Endothelial cell of umbilical vein (primary cell): ENCODE measurements at regions not wholly inside any gene's neighbourhood (a gene's known extent, or its start where the extent isn't known, plus 50 kb on each side); places are given as distances from the start of the nearest gene placed in this dataset.

Experiments used
- BruUV-seq: library from RNA; stranded (reverse); fragments of 400-500 nt; replicated peaks from 2 replicates; lab custom pipeline; 2021; lab: Mats Ljungman, UMichigan
- CTCF ChIA-PET: fragments of 300-600, 350-600 bp; sonication (Branson Sonifier 250); formaldehyde crosslinking; loops from one replicate; lab custom pipeline; 2021; ENCODE audit warnings: antibody characterized with exemption, inconsistent platforms; lab: Charles Lee
- POLR2A ChIA-PET: fragments of 300-600, 350-600 bp; sonication (Branson Sonifier 250); formaldehyde crosslinking; loops from one replicate; lab custom pipeline; 2021; ENCODE audit warnings: antibody characterized with exemption, inconsistent platforms; lab: Charles Lee
- DNase-seq: peaks from one replicate; pipeline ENCODE4 v3.0.0-alpha.2; 2011; ENCODE audit warnings: low read depth, low spot score
- FAIRE-seq: peaks from 2 replicates; lab custom pipeline; 2011; peaks lifted over from hg19 to GRCh38; lab: Jason Lieb, UNC
- H2AFZ ChIP-seq: 2 replicates; pipeline ENCODE4 v1.6.0; 2012; ENCODE audit warnings: low read depth, low read length, control low read depth, inconsistent platforms
- H3K27ac ChIP-seq: 2 replicates; pipeline ENCODE4 v1.5.1; 2011; ENCODE audit warnings: low read depth, mild to moderate bottlenecking, control low read depth, low read length, moderate library complexity; ENCODE audit not compliant: insufficient read depth
- H3K27me3 ChIP-seq, 2 experiments: 2 replicates each; pipeline versions ENCODE4 v1.6.0 to v1.6.1; 2011; ENCODE audit warnings: low read length in 2 of 2, mixed read lengths in 1 of 2; ENCODE audit not compliant: control insufficient read depth in 2 of 2, insufficient read depth in 2 of 2
- H3K36me3 ChIP-seq, 2 experiments: 2 replicates in 1 of 2; 3 replicates in 1 of 2; pipeline ENCODE4 v1.5.1; 2011; ENCODE audit warnings: low read length in 2 of 2, mild to moderate bottlenecking in 1 of 2, moderate library complexity in 1 of 2; ENCODE audit not compliant: control insufficient read depth in 2 of 2, insufficient read depth in 2 of 2; ENCODE audit errors: extremely low read depth in 1 of 2
- H3K4me1 ChIP-seq: 3 replicates; pipeline ENCODE4 v1.5.1; 2011; ENCODE audit warnings: mild to moderate bottlenecking, low read length; ENCODE audit not compliant: control insufficient read depth, insufficient read depth; ENCODE audit errors: extremely low read depth
- H3K4me2 ChIP-seq: 2 replicates; pipeline ENCODE4 v1.6.1; 2011; ENCODE audit warnings: low read length, control low read depth, mixed read lengths; ENCODE audit not compliant: insufficient read depth
- H3K4me3 ChIP-seq, 3 experiments: fragments of 200-600 bp in 1 of 3; sonication (generic), shearing (Covaris generic) in 1 of 3; replicated peaks in 1 of 3; 2 replicates each; pipeline ENCODE4 v1.5.1; 2011 to 2016; ENCODE audit warnings: control low read depth in 3 of 3, low read length in 3 of 3, mild to moderate bottlenecking in 2 of 3, inconsistent platforms in 1 of 3, low read depth in 1 of 3, moderate library complexity in 1 of 3; ENCODE audit not compliant: insufficient read depth in 1 of 3
- H3K79me2 ChIP-seq: 2 replicates; pipeline ENCODE4 v1.6.0; 2012; ENCODE audit warnings: low read length, inconsistent platforms; ENCODE audit not compliant: control insufficient read depth, insufficient read depth
- H3K9ac ChIP-seq: replicated peaks from 2 replicates; pipeline ENCODE3; 2011; ENCODE audit warnings: low read length, control low read depth; ENCODE audit not compliant: insufficient read depth; ENCODE audit errors: extremely low read depth
- H3K9me1 ChIP-seq: replicated peaks from 3 replicates; pipeline ENCODE4 v1.6.0; 2011; ENCODE audit warnings: mild to moderate bottlenecking, low read length; ENCODE audit not compliant: control insufficient read depth, insufficient read depth; ENCODE audit errors: extremely low read depth
- H3K9me3 ChIP-seq: replicated peaks from 2 replicates; pipeline ENCODE4 v1.5.1; 2012; ENCODE audit warnings: low read length, inconsistent platforms; ENCODE audit not compliant: control insufficient read depth, insufficient read depth
- H4K20me1 ChIP-seq: replicated peaks from 2 replicates; pipeline ENCODE3; 2011; ENCODE audit warnings: mild to moderate bottlenecking, low read length; ENCODE audit not compliant: control insufficient read depth, insufficient read depth; ENCODE audit errors: extremely low read depth
- EZH2 ChIP-seq: IDR thresholded peaks from 2 replicates; pipeline ENCODE4 v1.6.1; 2012; ENCODE audit warnings: borderline replicate concordance, low read depth, mild to moderate bottlenecking, moderate library complexity, low read length, inconsistent platforms; ENCODE audit not compliant: severe bottlenecking
- FOS ChIP-seq: IDR thresholded peaks from 2 replicates; pipeline ENCODE4 v1.6.1; 2011; ENCODE audit warnings: mild to moderate bottlenecking, low read length, moderate library complexity, borderline replicate concordance; ENCODE audit not compliant: insufficient read depth
- GATA2 ChIP-seq: IDR thresholded peaks from 2 replicates; pipeline ENCODE4 v1.7.0; 2011; ENCODE audit warnings: low read depth, mild to moderate bottlenecking, moderate library complexity, mixed read lengths, low read length; ENCODE audit not compliant: insufficient read length, insufficient read depth
- JUN ChIP-seq: IDR thresholded peaks from 2 replicates; pipeline ENCODE4 v1.6.1; 2011; ENCODE audit warnings: borderline replicate concordance, low read depth; ENCODE audit not compliant: insufficient read length, insufficient read depth
- MAX ChIP-seq: IDR thresholded peaks from 2 replicates; pipeline ENCODE4 v1.6.1; 2011; ENCODE audit not compliant: insufficient read depth, insufficient read length
- MYC ChIP-seq: IDR thresholded peaks from one replicate; pipeline ENCODE4 v1.6.1; 2011; ENCODE audit warnings: mild to moderate bottlenecking, low read depth, low read length
- POLR2A ChIP-seq: IDR thresholded peaks from 2 replicates; pipeline ENCODE4 v1.6.1; 2012; ENCODE audit warnings: low read depth, mild to moderate bottlenecking, control low read depth, low read length
- POLR2AphosphoS5 ChIP-seq: IDR thresholded peaks from 2 replicates; pipeline ENCODE4 v1.6.1; 2012; ENCODE audit warnings: low read depth, mild to moderate bottlenecking, control low read depth, low read length, moderate library complexity; ENCODE audit not compliant: insufficient read depth
- dilution Hi-C: fragments of 300-500 bp; cut with MboI; formaldehyde crosslinking; loops from one replicate; pipeline ENCODE4 v1.15.0; 2019; ENCODE audit warnings: low sequenced_read_pairs; ENCODE audit not compliant: extremely low pct_ligation_motif_present
- intact Hi-C: fragments of 100-400 bp; cut with micrococcal nuclease; formaldehyde crosslinking; loops from one replicate; pipeline ENCODE4 v1.10.0; 2022
- TF ChIP-seq, protein P1 (sequence below), 2 donors: IDR thresholded peaks; 1 replicate in 1 of 2; 2 replicates in 1 of 2; pipeline ENCODE4 v1.5.1; 2011; ENCODE audit warnings: low read length in 2 of 2, mild to moderate bottlenecking in 2 of 2, moderate library complexity in 2 of 2, control low read depth in 1 of 2, inconsistent platforms in 1 of 2, low read depth in 1 of 2; ENCODE audit not compliant: insufficient read depth in 1 of 2; ENCODE audit errors: extremely low read depth in 1 of 2

GRCh38 chr12:59294221-59294620 lies 301.6 kb upstream of the SLC16A7 start:
- no peak overlapping the region for H3K9ac ChIP-seq
- no peaks in the 10 kb centered on the region for H3K79me2 ChIP-seq
- intact Hi-C loops (no loop called here), dilution Hi-C loops (no loop called here)
- DNase-seq (no peak), FAIRE-seq (no peak)
- no peaks in the 10 kb centered on the region for H3K9me1 ChIP-seq
- H2AFZ ChIP-seq = no peak overlapping the region
- CTCF ChIA-PET = no interaction called here
- no peaks in the 10 kb centered on the region for H3K36me3 ChIP-seq
- POLR2A ChIA-PET = no interaction called here
- H3K27ac ChIP-seq = no peak overlapping the region
- no peaks in the 10 kb centered on the region for H3K9me3 ChIP-seq
- no peak overlapping the region for H3K4me2 ChIP-seq
- TF ChIP-seq EZH2 = no peak
- TF ChIP-seq POLR2AphosphoS5 = no peak
- TF ChIP-seq POLR2A = no peak
- TF ChIP-seq GATA2 = no peak
- TF ChIP-seq MAX = no peak
- no peak for TF ChIP-seq FOS
- TF ChIP-seq JUN = no peak
- no peak for TF ChIP-seq MYC
- TF ChIP-seq, protein P1, sequence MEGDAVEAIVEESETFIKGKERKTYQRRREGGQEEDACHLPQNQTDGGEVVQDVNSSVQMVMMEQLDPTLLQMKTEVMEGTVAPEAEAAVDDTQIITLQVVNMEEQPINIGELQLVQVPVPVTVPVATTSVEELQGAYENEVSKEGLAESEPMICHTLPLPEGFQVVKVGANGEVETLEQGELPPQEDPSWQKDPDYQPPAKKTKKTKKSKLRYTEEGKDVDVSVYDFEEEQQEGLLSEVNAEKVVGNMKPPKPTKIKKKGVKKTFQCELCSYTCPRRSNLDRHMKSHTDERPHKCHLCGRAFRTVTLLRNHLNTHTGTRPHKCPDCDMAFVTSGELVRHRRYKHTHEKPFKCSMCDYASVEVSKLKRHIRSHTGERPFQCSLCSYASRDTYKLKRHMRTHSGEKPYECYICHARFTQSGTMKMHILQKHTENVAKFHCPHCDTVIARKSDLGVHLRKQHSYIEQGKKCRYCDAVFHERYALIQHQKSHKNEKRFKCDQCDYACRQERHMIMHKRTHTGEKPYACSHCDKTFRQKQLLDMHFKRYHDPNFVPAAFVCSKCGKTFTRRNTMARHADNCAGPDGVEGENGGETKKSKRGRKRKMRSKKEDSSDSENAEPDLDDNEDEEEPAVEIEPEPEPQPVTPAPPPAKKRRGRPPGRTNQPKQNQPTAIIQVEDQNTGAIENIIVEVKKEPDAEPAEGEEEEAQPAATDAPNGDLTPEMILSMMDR (IDR thresholded peaks at IDR 0.05; ENCODE audit: extremely low read depth in 1 of 2, insufficient read depth in 1 of 2, low read depth in 1 of 2, low read length in 2 of 2) = no peak
- no peak overlapping the region for H3K4me3 ChIP-seq
- H4K20me1 ChIP-seq = no peaks in the 10 kb centered on the region
- BruUV-seq = no TSS peak
- no peaks in the 10 kb centered on the region for H3K27me3 ChIP-seq
- H3K4me1 ChIP-seq = no peaks in the 10 kb centered on the region
